GM19324 (cell line): ENCODE measurements at regions not wholly inside any gene's neighbourhood (a gene's known extent, or its start where the extent isn't known, plus 50 kb on each side); places are given as distances from the start of the nearest gene placed in this dataset.

Experiments
- ATAC-seq: cut with Tn5 transposase; IDR thresholded peaks from one replicate; pipeline ENCODE4 v1.9.1; 2021; ENCODE audit warnings: mild to moderate bottlenecking, moderate library complexity; ENCODE audit not compliant: unreplicated experiment, low FRiP score

- no peak for ATAC-seq
Measured at GRCh38 chr3:177426106-177426877, 229.0 kb upstream of the TBL1XR1 start.

GRCh38 chr3:177426878-177427495, 229.7 kb upstream of the TBL1XR1 start:
- peak; percentile 95 for ATAC-seq

GRCh38 chr3:177427540-177427939, 230.3 kb upstream of the TBL1XR1 start:
- ATAC-seq: no peak

- no peak for ATAC-seq
Measured at GRCh38 chr3:177429079-177429478, 231.8 kb upstream of the TBL1XR1 start.

- no peak for ATAC-seq
Measured at GRCh38 chr3:177429771-177430170, 232.5 kb upstream of the TBL1XR1 start.

GRCh38 chr3:177430653-177431052, 233.4 kb upstream of the TBL1XR1 start:
- ATAC-seq: no peak

- ATAC-seq: no peak
Measured at GRCh38 chr3:177431525-177432176, 234.4 kb upstream of the TBL1XR1 start.

- ATAC-seq: no peak
Measured at GRCh38 chr3:177435301-177435700, 238.0 kb upstream of the TBL1XR1 start.

GRCh38 chr3:177437513-177438337, 240.4 kb upstream of the TBL1XR1 start:
- ATAC-seq: no peak

- no peak for ATAC-seq
Measured at GRCh38 chr3:177438596-177439220, 241.4 kb upstream of the TBL1XR1 start.

GRCh38 chr3:177439694-177440269, 242.5 kb upstream of the TBL1XR1 start:
- no peak for ATAC-seq

- no peak for ATAC-seq
Measured at GRCh38 chr3:177440456-177441104, 243.3 kb upstream of the TBL1XR1 start.

GRCh38 chr3:177441276-177441812, 244.1 kb upstream of the TBL1XR1 start:
- ATAC-seq: no peak

GRCh38 chr3:177441813-177442646, 244.7 kb upstream of the TBL1XR1 start:
- ATAC-seq: peak; percentile 99

GRCh38 chr3:177443469-177443868, 246.2 kb upstream of the TBL1XR1 start:
- no peak for ATAC-seq

GRCh38 chr3:177444696-177445095, 247.4 kb upstream of the TBL1XR1 start:
- ATAC-seq: no peak

- ATAC-seq: no peak
Measured at GRCh38 chr3:177445549-177445948, 248.3 kb upstream of the TBL1XR1 start.

GRCh38 chr3:177446165-177446601, 248.9 kb upstream of the TBL1XR1 start:
- no peak for ATAC-seq
